GM19023 (cell line): ENCODE measurements at regions not wholly inside any gene's neighbourhood (a gene's known extent, or its start where the extent isn't known, plus 50 kb on each side); places are given as distances from the start of the nearest gene placed in this dataset.

Experiments used
- ATAC-seq: cut with Tn5 transposase; IDR thresholded peaks from one replicate; pipeline ENCODE4 v1.9.1; 2021; ENCODE audit warnings: mild to moderate bottlenecking, moderate library complexity; ENCODE audit not compliant: unreplicated experiment

DNA sequence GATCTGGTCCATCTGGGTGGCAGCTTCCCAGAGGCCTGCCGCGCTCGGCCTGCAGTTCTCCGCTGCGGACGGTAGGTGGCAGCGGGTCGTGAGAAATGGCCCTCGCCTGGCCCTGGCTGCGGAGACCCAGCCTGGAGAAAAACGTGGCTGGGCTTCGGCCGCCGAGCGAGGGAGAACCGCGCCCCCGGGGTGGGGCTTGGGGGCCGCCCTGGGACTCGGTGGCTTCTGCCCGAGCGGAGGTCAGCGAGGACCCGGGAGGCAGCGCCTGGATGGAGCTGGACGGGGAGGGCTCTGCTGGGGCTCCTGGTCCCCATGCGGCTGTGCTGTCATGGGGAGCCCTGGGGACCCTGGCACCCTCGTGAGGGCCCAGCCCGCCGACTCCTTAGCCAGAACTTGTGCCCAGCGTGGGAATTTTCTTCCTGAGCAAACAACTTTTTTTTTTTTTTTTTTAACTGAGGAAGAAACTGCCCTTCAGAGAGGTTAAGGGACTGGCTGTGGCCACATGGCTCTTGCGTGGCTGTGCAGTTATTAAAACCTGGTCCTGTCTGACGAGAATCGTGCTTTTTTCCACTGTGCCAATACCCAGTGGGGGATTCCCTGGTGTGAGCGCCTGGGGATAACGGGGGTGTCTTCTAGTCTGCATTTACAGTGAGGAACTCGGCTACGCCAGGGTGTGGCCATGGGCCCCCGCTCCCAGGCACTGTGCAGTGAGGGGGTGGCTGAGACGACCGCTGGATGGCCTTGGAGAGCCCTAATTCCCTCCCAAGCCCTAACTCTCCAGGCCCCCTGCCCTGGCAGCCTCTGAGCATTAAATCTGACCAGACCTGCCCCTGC is 535.6 kb downstream of the INSC start:
- ATAC-seq = peak; percentile 97

DNA sequence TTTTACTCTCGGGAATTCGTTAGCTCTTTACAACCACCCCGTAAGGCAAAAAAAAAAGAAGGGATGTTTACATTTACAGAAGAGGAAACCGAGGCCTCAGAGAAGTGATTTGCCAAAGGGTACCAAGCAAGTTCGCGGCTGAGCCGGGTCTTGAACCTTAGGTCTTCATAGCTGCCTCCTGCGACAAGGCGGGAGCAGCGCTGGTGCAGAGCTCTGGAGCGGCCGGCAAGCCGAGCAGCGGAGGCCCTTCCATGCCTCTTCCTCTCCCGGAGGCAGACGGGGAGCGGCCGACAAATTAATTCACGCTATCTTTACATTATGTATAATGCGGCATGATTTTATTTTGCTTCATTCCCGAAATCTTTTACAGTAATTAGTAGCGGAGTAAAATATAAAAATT is 536.3 kb downstream of the INSC start:
- no peak for ATAC-seq

DNA sequence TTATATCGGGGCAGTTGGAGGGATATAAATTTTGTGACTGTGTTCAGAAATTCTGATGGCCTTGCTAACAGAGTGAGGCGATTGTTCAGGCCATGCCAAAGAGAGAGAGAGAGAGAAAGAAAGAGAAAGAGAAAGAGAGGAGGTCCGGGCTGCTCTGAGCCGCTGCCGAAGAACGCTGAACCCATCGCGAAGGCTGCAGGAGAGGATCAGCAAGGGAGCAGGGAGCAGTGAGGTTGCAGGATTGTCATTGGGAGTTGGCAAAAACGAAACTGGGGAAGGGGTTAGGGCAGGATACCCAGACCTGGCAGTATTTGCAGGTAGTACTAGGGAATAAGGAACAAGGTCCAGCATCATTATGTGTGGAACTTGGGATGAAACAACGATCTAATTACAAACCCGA is 537.1 kb downstream of the INSC start:
- no peak for ATAC-seq

DNA sequence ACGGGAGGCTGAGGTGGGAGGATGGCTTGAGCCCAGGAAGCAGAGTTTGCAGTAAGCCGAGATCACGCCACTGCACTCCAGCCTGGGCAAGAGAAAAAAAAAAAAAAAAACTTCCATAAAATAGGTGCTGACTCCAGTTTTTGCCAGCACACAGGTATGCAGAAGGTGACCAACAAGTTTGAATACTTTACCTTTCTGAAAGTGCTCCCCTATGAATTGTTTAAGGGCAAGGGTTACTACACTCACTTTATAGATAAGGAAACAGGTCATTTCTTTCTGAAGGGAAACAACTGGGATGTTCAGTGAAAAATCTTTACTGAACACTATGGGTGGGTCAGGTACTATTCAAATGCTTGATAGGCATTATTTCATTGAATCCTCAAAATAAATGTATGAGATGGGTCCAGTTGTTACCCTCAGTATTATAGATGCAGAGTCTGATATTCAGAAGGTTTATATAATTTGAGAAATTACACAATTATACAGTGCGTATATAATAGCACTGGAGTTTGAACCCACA is 538.5 kb downstream of the INSC start:
- no peak for ATAC-seq

DNA sequence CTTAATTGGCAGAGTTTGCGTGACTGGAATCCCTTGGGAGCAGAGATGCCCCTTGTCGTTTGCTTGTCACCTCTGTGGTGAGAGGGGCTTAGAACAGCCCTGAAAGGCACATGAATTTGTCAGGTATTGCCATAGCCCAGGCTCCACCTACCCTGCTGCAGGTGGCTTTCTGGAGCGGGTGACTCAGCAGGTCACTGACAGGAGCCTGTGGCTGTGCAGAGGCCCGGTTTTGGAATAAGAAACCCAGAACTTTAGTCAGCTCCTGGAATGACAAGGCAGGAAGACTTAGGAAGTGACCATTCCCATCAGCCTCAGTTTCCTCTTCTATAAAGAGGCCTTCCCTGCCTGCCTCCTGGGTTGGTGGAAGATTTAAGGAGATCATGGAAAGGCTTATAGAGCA is 539.7 kb downstream of the INSC start:
- no peak for ATAC-seq

DNA sequence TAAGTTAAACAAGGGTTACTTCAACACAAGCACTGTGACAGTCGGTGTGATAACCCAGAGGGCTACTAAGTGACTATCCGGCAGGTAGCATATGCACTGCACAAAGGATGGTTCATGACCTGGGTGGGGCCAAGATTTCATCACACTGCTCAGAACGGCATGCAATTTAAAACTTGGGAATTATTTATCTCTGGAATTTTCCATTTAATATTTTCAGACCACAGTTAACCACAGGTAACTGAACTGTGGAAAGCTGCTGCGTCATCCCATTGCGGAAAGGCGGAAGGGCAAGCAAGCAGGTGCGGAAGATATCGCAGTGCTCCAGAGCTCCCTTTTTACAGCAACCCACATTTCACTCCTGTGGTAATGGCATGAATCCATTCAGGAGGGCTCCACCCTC is 540.8 kb downstream of the INSC start:
- ATAC-seq = no peak

DNA sequence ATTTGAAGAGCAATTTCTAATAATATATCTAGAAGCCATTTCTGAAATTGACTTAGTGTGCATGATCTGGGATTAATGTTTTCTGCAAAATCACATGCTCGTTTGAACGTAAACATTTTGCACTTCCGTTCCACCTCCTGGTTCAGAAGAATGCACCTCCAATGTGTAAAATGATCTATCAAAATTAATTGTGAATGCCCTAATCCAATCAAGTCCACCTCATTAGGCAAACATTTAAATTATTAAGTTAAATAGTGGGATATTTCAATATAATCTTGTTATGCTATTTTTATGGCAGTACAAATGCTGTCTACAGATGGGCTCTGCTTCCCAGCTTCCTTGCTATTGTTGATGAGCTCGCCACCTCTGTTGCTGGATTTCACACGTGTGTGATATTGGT is 542.5 kb downstream of the INSC start:
- ATAC-seq = no peak

DNA sequence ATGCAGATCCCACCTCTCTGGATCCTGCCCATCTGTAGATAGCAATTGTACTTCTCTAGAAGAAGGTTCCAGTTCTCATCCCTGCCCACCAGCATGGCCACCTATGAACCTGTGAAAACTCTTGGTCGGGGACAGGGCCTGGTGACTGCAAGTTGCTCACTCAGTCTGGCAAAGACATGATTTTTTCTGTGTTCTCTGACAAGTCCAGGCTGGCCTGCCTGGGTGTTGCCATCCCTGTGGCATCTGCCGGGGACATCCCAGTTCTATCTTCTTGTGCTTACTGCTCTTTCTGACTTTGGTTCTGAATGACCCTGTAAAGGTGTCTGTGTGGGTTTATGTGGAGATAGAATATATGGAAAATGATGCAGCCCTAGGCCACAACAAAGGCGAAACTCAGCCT is 545.8 kb downstream of the INSC start:
- ATAC-seq = no peak

DNA sequence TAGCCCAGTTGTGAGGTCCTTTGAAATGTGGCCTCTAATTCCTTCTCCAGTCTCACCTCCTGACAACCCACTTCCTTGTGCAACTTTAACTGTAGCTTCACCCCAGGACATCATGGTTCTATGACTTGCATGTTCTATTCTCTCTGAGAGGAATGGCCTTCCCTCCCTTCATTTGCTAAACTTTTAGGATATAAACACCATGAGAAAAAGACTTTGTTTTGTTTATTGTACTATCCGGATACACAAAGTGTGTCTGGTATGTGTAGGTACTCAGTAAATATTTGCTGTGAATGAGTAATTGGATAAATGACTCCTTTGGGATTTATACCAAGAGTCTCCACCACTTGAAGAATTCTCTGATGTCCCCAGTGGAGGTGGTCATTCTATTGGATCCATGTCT is 547.6 kb downstream of the INSC start:
- ATAC-seq = no peak

DNA sequence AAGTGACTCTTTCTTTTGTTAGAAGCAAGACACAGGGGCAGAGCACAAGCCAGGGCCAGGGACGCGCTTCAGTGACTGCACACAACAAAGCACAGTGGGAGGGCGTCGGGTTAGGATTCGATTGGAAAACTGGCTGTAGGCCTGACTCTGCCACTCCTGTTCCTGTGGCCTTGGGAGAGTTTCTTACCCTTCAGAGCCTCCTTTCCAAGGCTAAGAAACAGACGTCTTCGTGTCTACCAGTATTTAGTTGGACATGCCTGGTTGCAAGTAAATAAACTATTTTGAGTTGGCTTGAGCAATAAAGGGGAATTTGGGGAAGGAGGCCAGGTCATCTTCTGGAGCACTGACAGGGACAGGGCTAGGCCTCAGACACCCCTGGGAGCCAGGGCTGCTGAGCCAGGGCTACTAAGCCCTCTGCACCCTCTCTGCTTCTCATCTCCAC is 549.1 kb downstream of the INSC start:
- ATAC-seq = no peak

DNA sequence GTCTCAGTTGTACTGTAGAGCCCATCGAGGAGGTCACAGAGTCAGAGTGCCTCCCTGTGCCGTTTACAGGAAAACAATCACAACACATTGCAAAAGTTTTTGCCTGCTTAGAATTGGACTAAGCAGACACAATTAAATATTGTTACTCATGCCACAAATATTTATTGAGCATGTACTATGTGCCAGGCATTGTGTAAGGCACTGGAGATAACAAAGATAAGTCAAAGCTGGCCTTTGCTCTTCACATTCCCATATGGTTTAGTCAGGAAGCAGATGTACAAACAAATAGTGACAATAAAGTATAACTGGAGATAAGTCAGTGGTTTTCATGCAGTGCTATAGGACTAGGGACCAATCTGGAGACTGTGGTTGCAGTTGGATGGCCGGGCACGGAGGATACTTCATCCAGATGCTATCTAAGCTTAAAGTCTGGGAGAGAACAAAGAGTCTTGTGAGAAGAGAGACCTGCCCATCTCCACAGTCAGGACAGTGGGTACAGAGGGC is 550.7 kb downstream of the INSC start:
- ATAC-seq = no peak

DNA sequence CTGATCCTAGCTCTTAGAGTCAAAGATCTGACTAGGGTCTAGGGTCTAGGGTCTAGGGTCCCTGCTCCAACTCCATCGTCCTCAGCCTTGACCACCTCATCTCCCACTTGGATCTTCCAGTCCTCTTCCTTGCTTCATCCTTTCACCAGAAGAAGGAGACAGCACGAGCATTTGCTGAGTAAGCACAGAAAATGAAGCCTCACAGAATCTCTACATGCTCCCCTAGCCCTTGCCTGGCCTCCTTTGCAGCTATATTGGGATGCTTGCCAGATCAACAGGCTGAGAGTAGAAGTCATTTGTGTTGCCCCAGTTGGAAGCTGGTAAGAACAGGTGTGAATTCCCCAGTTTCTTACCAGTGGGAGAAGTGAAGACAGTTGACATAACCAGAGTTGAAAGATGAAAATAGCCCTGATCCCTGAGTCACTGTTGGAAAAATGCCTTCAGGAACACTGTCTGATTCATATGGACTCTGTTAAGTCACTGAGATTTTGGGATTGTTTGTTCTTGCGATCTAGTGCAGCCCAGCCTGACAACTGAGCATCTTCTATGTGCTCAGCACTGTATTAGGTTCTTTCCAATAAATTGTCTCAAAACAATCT is 552.5 kb downstream of the INSC start:
- ATAC-seq = no peak

DNA sequence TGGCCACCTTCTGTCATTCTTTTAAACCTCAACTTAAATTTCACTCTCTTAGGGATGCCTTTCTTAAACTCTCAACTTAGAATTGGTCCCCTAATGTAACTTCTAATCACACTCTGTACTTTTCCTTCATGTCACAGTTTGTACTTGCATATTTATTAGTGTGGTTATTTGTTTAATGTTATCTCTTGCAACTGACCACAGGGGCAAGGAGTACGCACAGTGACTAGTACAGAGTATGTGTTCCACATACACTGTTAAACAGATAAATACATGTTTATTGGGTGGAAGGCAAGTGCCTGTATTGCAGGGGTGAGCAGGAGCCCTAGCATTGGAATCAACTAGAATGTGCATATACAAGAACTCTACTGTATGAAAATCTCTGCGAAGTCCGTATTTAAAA is 554.0 kb downstream of the INSC start:
- no peak for ATAC-seq

DNA sequence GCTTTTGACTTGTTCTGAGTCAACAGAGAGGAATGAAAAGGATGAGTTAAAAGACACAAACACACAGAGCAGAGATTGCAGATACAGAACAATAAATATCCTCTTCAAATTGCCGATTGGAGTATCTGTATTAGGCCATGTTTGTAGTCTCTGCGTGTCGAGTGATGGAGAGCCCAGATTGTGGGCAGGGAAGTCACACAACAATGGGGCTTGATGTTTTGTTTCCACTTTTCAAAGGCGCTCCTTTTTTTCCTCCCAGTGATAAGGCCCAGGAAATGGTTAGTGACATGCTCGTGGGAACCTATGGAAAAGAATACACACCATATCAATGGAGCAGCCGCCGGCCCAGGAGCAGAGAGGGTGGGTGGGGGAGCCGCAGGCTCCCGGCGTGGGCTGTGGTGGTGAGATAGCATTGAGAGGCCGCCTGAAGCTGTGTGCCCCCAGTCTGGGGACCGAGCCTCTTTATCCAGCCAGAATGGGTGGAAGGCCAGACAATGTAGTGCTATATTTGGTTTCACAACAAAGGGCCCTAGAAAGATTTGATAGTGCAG is 555.9 kb downstream of the INSC start:
- ATAC-seq = no peak

DNA sequence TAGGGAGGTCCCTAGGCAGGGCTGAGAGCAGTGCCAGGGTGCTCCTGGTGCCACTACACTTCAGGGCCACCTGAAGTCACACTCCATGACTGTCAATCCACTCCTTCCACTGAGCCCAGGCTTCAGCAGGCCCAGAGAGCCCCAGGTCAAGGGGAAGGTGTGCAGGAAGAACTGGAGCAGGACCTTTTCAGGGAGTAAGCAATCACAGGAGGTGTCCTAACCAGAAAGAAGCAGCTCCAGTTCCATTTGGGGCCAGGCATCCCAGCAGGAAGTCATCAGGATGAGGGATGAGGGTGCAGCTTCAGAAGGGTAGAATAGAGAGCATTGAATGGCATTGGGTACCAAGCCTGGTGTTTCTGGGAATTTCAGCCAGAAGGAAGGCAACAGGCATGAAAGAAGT is 556.5 kb downstream of the INSC start:
- no peak for ATAC-seq

DNA sequence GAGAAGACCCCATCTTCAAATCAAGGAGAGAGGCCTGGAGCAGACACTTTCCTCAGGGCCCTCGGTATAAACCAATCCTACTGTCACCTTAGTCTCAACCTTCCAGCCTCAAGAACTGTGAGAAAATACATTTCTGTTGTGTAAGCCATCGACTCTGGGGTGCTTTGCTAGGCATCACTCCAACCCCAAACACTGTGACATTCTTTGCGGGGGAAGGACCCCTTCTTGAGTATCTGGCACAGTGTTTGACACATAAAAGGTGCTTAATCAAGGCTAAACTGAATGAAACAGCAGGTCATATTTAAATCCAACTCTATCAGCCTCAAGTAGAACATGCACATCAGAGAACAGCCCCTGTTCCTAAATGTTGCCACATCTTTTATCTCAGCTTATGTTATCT is 558.1 kb downstream of the INSC start:
- ATAC-seq = no peak

DNA sequence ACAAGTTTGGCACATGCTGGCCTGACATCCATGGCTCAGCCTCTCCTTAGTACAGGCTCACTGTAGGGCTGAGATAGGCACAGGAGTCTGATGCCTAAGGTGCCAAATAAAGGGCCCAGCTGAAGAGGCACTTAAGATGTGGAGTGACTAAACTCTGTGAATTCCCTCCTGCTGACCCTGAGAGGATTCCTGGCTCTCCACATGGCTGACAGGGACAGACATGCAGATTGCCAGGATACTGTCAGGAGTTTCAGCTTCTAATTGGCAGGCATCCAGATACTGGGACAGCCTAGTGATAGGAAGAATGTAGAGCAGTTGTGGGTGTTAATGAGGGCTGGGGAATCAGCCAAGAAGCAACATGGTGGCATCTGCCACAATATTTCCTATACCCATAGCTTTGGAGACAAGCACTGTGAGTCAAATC is 558.7 kb downstream of the INSC start:
- no peak for ATAC-seq

DNA sequence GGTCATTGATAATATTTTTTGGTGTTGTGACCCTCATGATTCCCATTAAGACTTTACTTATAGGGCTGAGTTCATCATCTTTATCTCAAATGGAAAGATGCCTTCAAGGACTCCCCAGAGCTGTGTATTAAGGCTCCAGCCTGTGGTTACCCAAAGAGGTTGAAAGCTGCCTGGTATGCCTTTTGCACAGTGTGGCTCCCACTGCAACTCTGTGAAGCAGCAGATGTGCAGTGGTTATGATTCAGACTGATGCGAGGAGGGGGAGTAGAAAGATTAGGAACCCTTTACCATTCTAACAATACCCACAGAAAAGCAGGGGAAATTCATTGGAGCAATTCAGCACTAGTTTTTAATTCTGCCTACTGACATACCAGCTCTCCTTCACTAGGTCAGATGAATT is 560.0 kb downstream of the INSC start:
- ATAC-seq = no peak

DNA sequence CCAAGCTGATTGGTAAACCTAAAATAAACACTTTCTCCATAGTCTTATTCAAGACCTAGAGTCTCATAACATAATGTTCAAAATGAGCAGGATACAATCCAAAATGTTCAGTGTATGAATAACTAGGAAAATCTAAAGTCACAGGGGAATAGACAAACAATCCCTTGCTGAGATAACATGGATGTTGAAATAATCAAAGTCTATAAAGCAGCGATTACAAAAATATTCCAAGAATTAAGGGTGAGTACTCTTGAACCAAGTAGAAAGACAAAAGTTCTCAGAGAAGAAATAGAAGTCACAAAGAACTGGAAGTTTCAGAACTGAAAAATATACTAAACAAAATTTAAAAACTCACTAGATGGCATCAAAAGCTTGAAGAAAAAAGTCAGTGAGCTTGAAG is 561.0 kb downstream of the INSC start:
- no peak for ATAC-seq

DNA sequence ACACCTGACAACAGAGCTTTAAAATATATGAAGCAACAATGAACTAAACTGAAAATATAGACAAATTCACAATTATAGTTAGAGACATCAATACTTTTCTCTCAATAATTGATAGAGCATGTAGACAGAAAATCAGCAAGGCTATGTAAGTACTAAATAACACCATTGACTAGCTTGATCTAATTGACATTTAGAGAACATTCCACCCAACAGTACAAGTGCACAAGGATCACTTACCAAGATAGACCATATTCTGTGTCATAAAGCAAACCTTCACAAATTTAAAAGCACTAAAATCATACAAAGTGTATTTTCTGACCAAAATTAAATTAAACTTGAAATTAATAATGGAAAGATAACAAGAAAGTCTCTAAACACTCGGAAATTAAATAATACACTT is 562.5 kb downstream of the INSC start:
- ATAC-seq = no peak

DNA sequence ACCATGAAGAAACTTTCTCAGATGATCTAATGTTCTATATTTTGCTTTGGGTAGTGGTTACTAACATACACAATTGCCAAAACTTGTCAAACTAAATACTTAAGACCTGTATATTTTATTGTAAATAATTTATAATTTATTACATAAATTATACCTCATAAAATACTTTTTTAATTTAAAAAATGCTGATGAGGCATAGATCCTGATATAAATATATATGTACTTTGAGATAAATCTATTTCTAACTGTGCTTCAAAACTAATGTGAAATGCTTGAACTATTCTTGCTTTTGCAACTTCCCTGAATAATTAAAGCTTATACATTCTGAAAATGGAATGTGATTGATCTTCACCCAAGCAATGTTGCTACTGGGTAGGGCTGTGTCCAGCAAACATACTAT is 568.8 kb downstream of the INSC start:
- ATAC-seq = no peak

DNA sequence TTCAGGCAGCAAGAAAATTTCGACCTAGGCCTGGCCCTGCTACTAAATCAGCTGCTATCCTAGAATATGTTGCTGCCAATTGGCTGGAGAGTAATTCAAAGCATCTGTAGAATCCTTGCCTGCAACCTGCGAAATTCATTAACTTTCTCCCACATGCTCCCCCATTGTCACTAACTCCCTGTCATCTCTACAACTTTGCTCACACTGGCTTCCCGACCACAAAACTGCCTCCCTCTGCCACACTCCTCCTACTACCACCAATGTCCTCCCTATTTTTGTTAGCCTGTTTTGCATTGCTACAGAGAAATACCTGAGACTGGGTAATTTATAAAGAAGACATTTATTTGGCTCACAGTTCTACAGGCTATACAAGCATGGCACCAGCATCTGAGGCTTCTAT is 570.6 kb downstream of the INSC start:
- ATAC-seq = no peak
